Dedifferentiated amniotic fluid mesenchymal stem cell (primary cell): ENCODE measurements at regions not wholly inside any gene's neighbourhood (a gene's known extent, or its start where the extent isn't known, plus 50 kb on each side); places are given as distances from the start of the nearest gene placed in this dataset.

Experiments
- DNase-seq: peaks from one replicate; pipeline ENCODE4 v3.0.0-alpha.2; 2016; ENCODE audit errors: extremely low spot score

- DNase-seq = no peak
These were observed 55.3 kb upstream of the COPS8 start for GRCh38 chr2:237030382-237030781.

DNA sequence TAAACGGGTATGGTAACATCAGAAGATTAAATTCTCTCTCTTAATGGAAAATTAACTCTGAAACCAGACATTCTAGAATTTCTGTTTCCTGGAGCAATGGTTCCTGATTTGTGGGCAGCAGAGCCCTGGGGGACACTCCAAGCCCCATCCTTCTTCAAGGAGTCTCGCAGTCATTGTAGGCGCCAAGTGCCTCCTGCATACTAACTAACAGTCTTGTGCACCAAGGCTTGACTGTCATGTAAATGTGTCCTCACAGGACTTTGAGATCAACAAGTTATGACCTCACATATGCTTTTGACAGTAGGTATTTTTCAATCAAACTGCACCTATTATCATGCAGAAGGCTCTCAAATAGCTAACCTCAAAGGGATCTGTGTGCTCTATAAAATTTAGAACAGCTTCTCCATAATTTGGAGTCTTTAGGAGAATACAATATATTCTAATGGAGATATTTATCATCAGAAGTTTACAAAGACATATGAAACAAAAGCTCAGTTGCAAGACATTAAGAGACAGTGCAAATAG is 52.1 kb upstream of the COPS8 start:
- no peak for DNase-seq

- DNase-seq = no peak
These were observed 49.8 kb upstream of the COPS8 start for GRCh38 chr2:237035781-237036475.
